ENCODE measurements at regions not wholly inside any gene's neighbourhood (a gene's known extent, or its start where the extent isn't known, plus 50 kb on each side); places are given as distances from the start of the nearest gene placed in this dataset.

DNA sequence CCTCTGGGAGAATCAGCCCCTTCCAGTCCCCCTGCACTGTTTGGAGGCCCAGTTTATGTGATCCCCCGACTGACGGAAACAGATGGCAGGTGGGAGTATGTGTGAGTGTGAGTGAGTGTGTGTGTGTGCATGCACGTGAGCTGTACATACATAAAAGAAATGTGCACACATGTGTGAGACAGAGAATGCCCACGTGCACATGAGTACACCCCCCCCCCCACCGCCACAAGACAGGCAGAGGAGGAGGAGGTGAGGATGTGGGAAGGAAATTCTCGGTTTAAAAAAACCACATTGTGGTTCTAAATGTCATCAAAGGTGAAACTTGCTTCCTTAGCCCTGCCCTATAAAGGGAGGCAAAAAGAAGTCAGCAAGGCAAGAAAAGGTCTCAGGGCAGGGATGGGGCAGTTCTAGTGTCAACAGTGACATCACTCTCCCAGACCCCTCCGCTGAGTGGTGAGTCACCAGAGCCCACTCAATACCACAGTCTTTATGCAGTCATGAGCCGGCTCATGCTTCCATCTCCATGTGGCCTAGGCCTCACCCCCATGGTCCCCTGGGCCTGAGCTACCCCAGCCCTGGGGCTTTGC is 79.2 kb upstream of the HSPA9 start:
- H3K9me3 ChIP-seq (ENCODE audit: insufficient read depth, low read depth): no peaks in the 10 kb centered on the region
- no peaks in the 10 kb centered on the region for H4K20me1 ChIP-seq (ENCODE audit: insufficient read depth)
- no peaks in the 10 kb centered on the region for H3K36me3 ChIP-seq (ENCODE audit: low read depth)
- H3F3A ChIP-seq (ENCODE audit: insufficient read depth, low read depth): peaks cover 8% of the 10 kb centered on the region; the same call in 1 of the 2 replicates
- ChIA-PET POLR2A (ENCODE audit: unreplicated experiment) (no interaction called here), CTCF (interaction anchor here (1.0 kb wide), 1 partner anchor 71 kb away, joined by 4 read pairs; no protein-coding TSS in a partner anchor)
- no peak for TF ChIP-seq EZH2 (IDR thresholded peaks at IDR 0.05; ENCODE audit: low read depth)
- TF ChIP-seq, protein P1, sequence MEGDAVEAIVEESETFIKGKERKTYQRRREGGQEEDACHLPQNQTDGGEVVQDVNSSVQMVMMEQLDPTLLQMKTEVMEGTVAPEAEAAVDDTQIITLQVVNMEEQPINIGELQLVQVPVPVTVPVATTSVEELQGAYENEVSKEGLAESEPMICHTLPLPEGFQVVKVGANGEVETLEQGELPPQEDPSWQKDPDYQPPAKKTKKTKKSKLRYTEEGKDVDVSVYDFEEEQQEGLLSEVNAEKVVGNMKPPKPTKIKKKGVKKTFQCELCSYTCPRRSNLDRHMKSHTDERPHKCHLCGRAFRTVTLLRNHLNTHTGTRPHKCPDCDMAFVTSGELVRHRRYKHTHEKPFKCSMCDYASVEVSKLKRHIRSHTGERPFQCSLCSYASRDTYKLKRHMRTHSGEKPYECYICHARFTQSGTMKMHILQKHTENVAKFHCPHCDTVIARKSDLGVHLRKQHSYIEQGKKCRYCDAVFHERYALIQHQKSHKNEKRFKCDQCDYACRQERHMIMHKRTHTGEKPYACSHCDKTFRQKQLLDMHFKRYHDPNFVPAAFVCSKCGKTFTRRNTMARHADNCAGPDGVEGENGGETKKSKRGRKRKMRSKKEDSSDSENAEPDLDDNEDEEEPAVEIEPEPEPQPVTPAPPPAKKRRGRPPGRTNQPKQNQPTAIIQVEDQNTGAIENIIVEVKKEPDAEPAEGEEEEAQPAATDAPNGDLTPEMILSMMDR (conservative IDR thresholded peaks at IDR 0.05): no peak
- peak; percentile 37 to 64 for DNase-seq
- BruUV-seq (replicated peaks): no TSS peak
- H3K4me2 ChIP-seq: peak overlapping the region; percentile 60
- intact Hi-C loops (cut with micrococcal nuclease; ENCODE audit: unreplicated experiment): loop anchor here (5.0 kb wide), 2 partner anchors 128 to 228 kb away; no protein-coding TSS in a partner anchor
- H2AFZ ChIP-seq: no peak overlapping the region
- no peaks in the 10 kb centered on the region for H3K79me2 ChIP-seq (ENCODE audit: low read depth)
- H3K27ac ChIP-seq: 0 out of 2 replicates have a peak overlapping the region, but pooled peaks have one; percentile 18
- H3K4me3 ChIP-seq: no peak overlapping the region
- no peaks in the 10 kb centered on the region for H3K9me2 ChIP-seq (ENCODE audit: insufficient read depth)
- peaks cover 20% of the 10 kb centered on the region for H3K4me1 ChIP-seq (replicated peaks; ENCODE audit: insufficient read depth)
- H3K27me3 ChIP-seq (ENCODE audit: insufficient read depth, low read depth): no peaks in the 10 kb centered on the region

DNA sequence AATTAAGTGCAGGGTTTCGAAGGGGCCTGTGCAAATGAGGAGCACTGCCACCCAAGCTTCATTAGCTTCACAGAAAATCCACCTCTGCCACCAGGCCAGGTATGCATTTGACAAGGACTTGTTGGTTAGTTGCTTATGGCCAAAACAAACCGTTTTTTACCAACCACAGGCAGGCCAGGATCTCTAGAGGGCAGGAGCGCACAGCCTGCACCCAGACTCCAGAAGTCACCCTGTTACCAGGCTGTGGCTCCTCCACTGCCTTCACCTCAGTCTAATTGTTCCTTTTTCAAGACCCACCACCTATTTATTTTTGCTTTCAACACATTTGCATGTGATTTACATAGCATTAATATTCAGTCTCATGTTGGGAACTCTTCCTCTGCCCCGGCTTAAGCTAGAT is 78.3 kb upstream of the HSPA9 start:
- no peak overlapping the region for H3K4me3 ChIP-seq
- H3K27me3 ChIP-seq (ENCODE audit: insufficient read depth, low read depth): no peaks in the 10 kb centered on the region
- POLR2A ChIA-PET (ENCODE audit: unreplicated experiment): no interaction called here
- H3K9me2 ChIP-seq (ENCODE audit: insufficient read depth): no peaks in the 10 kb centered on the region
- no peak overlapping the region for H3K27ac ChIP-seq
- DNase-seq: peak; percentile 55 to 57
- intact Hi-C loops (cut with micrococcal nuclease; ENCODE audit: unreplicated experiment): loop anchor here (1.0 to 5.0 kb wide), 3 partner anchors 72 to 229 kb away; no protein-coding TSS in a partner anchor
- H3K9me3 ChIP-seq (ENCODE audit: insufficient read depth, low read depth): no peaks in the 10 kb centered on the region
- H3K36me3 ChIP-seq (ENCODE audit: low read depth): no peaks in the 10 kb centered on the region
- peaks cover 8% of the 10 kb centered on the region; the same call in 1 of the 2 replicates for H3F3A ChIP-seq (ENCODE audit: insufficient read depth, low read depth)
- TF ChIP-seq, protein P1 (conservative IDR thresholded peaks at IDR 0.05): peak; percentile 60; the same call in 1 of the 2 replicates
- no peak for TF ChIP-seq EZH2 (IDR thresholded peaks at IDR 0.05; ENCODE audit: low read depth)
- H3K4me1 ChIP-seq (replicated peaks; ENCODE audit: insufficient read depth): peaks cover 20% of the 10 kb centered on the region
- no peak overlapping the region for H2AFZ ChIP-seq
- CTCF ChIA-PET: interaction anchor here (1.1 kb wide), 1 partner anchor 72 kb away, joined by 4 read pairs; no protein-coding TSS in a partner anchor
- no peaks in the 10 kb centered on the region for H3K79me2 ChIP-seq (ENCODE audit: low read depth)
- H4K20me1 ChIP-seq (ENCODE audit: insufficient read depth): no peaks in the 10 kb centered on the region
- BruUV-seq (replicated peaks): no TSS peak
- peak overlapping the region; percentile 60; the same call in 1 of the 2 replicates for H3K4me2 ChIP-seq

- POLR2A ChIA-PET (ENCODE audit: unreplicated experiment): no interaction called here
- no peak for TF ChIP-seq EZH2 (IDR thresholded peaks at IDR 0.05; ENCODE audit: low read depth)
- TF ChIP-seq, protein P1 (conservative IDR thresholded peaks at IDR 0.05): no peak
- Histone ChIP-seq H3K9me2 (ENCODE audit: insufficient read depth) (no peaks in the 10 kb centered on the region), H3K36me3 (ENCODE audit: low read depth) (no peaks in the 10 kb centered on the region), H3K9me3 (ENCODE audit: insufficient read depth, low read depth) (no peaks in the 10 kb centered on the region), H4K20me1 (ENCODE audit: insufficient read depth) (no peaks in the 10 kb centered on the region), H3K27me3 (ENCODE audit: insufficient read depth, low read depth) (no peaks in the 10 kb centered on the region), H3K27ac (no peak overlapping the region), H3K4me2 (no peak overlapping the region), H3K4me3 (no peak overlapping the region), H3K4me1 (replicated peaks; ENCODE audit: insufficient read depth) (peaks cover 20% of the 10 kb centered on the region), H3F3A (ENCODE audit: insufficient read depth, low read depth) (peaks cover 8% of the 10 kb centered on the region; the same call in 1 of the 2 replicates), H3K79me2 (ENCODE audit: low read depth) (no peaks in the 10 kb centered on the region), H2AFZ (no peak overlapping the region)
- no peak for DNase-seq
- no TSS peak for BruUV-seq (replicated peaks)
- CTCF ChIA-PET: no interaction called here
- intact Hi-C loops (cut with micrococcal nuclease; ENCODE audit: unreplicated experiment): loop anchor here (5.0 kb wide), 2 partner anchors 131 to 231 kb away; no protein-coding TSS in a partner anchor
Measured at GRCh38 chr5:138651767-138652117, 76.5 kb upstream of the HSPA9 start.

Data from PC-9 (cell line).